Thymus (tissue), 11 donors: ENCODE measurements at regions not wholly inside any gene's neighbourhood (a gene's known extent, or its start where the extent isn't known, plus 50 kb on each side); places are given as distances from the start of the nearest gene placed in this dataset.
A peak's percentile ranks its signal among the peaks of the same experiment; 100 is the strongest.

Experiments used
- DNase-seq, 9 donors: peaks; one replicate each; pipeline ENCODE4 v3.0.0-alpha.2; 2013; ENCODE audit warnings: low spot score in 9 of 9, low read depth in 6 of 9, missing footprints in 1 of 9
- H3K27ac ChIP-seq, 2 donors: one replicate each; pipeline ENCODE4 v1.5.1; 2013; ENCODE audit warnings: control low read depth in 1 of 2, low read depth in 1 of 2, low read length in 1 of 2, mild to moderate bottlenecking in 1 of 2, moderate library complexity in 1 of 2
- H3K27me3 ChIP-seq, 2 donors: one replicate each; pipeline ENCODE4 v1.5.1; 2013; ENCODE audit warnings: low read length in 1 of 2; ENCODE audit not compliant: control insufficient read depth in 2 of 2, insufficient read depth in 1 of 2
- H3K36me3 ChIP-seq, 2 donors: one replicate each; pipeline ENCODE4 v1.5.1; 2013; ENCODE audit warnings: low read length in 1 of 2, mild to moderate bottlenecking in 1 of 2, moderate library complexity in 1 of 2; ENCODE audit not compliant: control insufficient read depth in 2 of 2, insufficient read depth in 2 of 2
- H3K4me1 ChIP-seq, 2 donors: one replicate each; pipeline ENCODE4 v1.5.1; 2013; ENCODE audit warnings: low read length in 2 of 2; ENCODE audit not compliant: control insufficient read depth in 2 of 2, insufficient read depth in 2 of 2
- H3K4me3 ChIP-seq, 2 donors: one replicate each; pipeline ENCODE4 v1.5.1; 2013; ENCODE audit warnings: low read length in 2 of 2, control low read depth in 1 of 2, mild to moderate bottlenecking in 1 of 2
- H3K9me3 ChIP-seq, 2 donors: one replicate each; pipeline ENCODE4 v1.5.1; 2013; ENCODE audit warnings: low read length in 1 of 2, mild to moderate bottlenecking in 1 of 2; ENCODE audit not compliant: control insufficient read depth in 2 of 2, insufficient read depth in 1 of 2
- WGBS: extraction: QIAGEN DNeasy Blood & Tissue Kit; methylation state at CpG from one replicate; pipeline ENCODE4 v1.1.7; 2013; 5-methylcytosine and 5-hydroxymethylcytosine counted together
- donor health status: healthy.

DNA sequence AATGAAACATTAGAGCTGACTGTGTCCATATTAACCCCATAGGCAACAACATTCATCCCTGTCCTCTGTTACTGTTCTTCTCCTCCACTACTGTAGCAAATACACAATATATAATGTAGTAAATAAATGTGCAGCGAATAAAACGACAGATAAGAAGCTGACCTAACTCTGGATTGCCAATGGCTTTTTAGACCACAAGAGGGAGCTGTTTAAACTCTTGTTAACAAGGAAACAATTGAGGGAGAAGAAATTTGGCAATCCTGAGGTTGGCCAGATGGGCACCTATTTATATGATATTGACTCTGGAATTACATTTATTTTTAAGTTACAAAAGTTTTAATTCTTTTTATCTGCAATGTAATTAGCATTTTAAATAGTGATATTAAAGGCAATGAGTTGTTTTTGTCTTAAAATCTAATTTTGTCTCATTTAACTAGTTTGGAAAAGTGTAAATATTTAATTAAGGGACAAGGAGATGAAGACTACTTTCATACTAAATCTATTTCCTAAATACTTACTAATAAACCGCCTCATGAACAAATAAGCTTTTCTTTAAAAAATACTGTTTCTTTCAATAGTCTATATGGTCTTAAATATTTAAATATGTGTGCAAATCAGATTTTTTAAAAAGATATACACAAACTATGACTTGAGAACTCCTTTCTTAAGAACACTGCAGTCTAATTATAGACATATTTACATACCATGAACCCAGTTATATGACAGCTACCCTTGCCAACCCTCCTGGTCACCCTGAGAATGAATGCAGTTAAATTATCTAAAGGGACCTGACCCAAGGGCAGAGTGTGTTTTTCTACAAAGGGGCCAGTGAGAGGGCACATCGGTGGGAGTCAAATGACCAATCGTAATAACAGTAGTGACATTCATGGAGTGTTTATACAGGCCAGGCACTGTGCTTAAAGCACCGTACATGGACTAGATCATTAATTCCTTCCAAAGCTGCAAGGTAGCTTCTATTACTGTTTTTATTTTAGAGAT lies 52.9 kb upstream of the HPF1 start:
- no peaks in the 10 kb centered on the region for H3K36me3 ChIP-seq
- no peaks in the 10 kb centered on the region for H3K27me3 ChIP-seq
- H3K27ac ChIP-seq: no peak overlapping the region
- WGBS: 67% methylated on average over 6 of the region's 6 CpGs
- no peaks in the 10 kb centered on the region for H3K9me3 ChIP-seq
- DNase-seq: peak; percentile 23 to 82 (median 59)
- no peak overlapping the region for H3K4me3 ChIP-seq
- no peaks in the 10 kb centered on the region for H3K4me1 ChIP-seq

DNA sequence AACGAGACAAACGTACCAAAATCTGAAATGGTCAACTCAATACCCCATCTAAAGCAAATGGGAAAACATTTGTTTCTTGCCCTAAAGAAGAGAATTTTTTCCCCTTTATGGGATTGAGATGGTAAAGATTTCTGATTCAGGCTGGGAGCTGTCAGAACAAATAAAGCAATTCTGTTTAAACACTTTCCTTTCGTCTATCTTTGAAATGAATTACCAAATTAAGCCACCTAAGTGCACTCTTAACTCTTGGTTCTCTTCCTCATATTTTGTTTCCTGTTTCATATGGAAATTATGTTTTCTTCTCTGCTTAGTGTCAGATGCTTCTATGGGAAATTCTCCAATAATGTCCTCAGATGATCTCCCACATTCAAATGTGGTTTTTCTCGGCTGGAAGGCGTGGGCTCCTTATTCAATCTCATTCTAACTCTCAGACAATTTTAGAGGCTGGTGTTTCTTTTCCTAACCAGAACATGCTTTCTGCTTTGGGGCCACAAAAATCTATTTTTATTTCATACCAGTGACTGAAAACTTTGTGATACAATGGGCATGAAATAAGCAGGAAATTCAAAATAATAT lies 50.3 kb upstream of the HPF1 start:
- no peaks in the 10 kb centered on the region for H3K9me3 ChIP-seq
- H3K4me3 ChIP-seq: no peak overlapping the region
- no peak for DNase-seq
- no peak overlapping the region for H3K27ac ChIP-seq
- H3K36me3 ChIP-seq: no peaks in the 10 kb centered on the region
- no peaks in the 10 kb centered on the region for H3K27me3 ChIP-seq
- 70% methylated on average over 5 of the region's 5 CpGs for WGBS
- no peaks in the 10 kb centered on the region for H3K4me1 ChIP-seq
